HG02970 (cell line): ENCODE measurements at regions not wholly inside any gene's neighbourhood (a gene's known extent, or its start where the extent isn't known, plus 50 kb on each side); places are given as distances from the start of the nearest gene placed in this dataset.

Experiments used
- ATAC-seq: cut with Tn5 transposase; IDR thresholded peaks from one replicate; pipeline ENCODE4 v1.9.1; 2021; ENCODE audit warnings: mild to moderate bottlenecking, moderate library complexity, moderate number of reproducible peaks; ENCODE audit not compliant: unreplicated experiment, low FRiP score

GRCh38 chr6:113591896-113592827, 265.0 kb upstream of the MARCKS start:
- no peak for ATAC-seq

GRCh38 chr6:113594726-113595125, 262.4 kb upstream of the MARCKS start:
- ATAC-seq: no peak

- ATAC-seq: no peak
These were observed 261.2 kb upstream of the MARCKS start for GRCh38 chr6:113595911-113596376.

GRCh38 chr6:113596387-113597230, 260.5 kb upstream of the MARCKS start:
- no peak for ATAC-seq

GRCh38 chr6:113597231-113597583, 259.9 kb upstream of the MARCKS start:
- ATAC-seq: no peak

- ATAC-seq: no peak
These were observed 258.4 kb upstream of the MARCKS start for GRCh38 chr6:113598786-113599185.

GRCh38 chr6:113599444-113599843, 257.7 kb upstream of the MARCKS start:
- no peak for ATAC-seq

- ATAC-seq: no peak
These were observed 256.4 kb upstream of the MARCKS start for GRCh38 chr6:113600551-113601339.

GRCh38 chr6:113607821-113608545, 249.2 kb upstream of the MARCKS start:
- no peak for ATAC-seq

GRCh38 chr6:113610377-113610988, 246.7 kb upstream of the MARCKS start:
- no peak for ATAC-seq

- no peak for ATAC-seq
These were observed 240.4 kb upstream of the MARCKS start for GRCh38 chr6:113616701-113617274.

- ATAC-seq: no peak
These were observed 238.1 kb upstream of the MARCKS start for GRCh38 chr6:113619077-113619476.

GRCh38 chr6:113620386-113620785, 236.8 kb upstream of the MARCKS start:
- ATAC-seq: no peak

GRCh38 chr6:113622254-113622653, 234.9 kb upstream of the MARCKS start:
- ATAC-seq: no peak

GRCh38 chr6:113623129-113623528, 234.0 kb upstream of the MARCKS start:
- ATAC-seq: no peak

GRCh38 chr6:113625850-113626249, 231.3 kb upstream of the MARCKS start:
- no peak for ATAC-seq

- no peak for ATAC-seq
These were observed 230.7 kb upstream of the MARCKS start for GRCh38 chr6:113626475-113626874.

- ATAC-seq: no peak
These were observed 229.7 kb upstream of the MARCKS start for GRCh38 chr6:113627480-113627879.

GRCh38 chr6:113629256-113629655, 227.9 kb upstream of the MARCKS start:
- ATAC-seq: no peak
